Stimulated activated CD8-positive, alpha-beta memory T cell treated with anti-CD3 and anti-CD28 coated beads, Interleukin-2, amount 100 ng/mL, for 48 hours (primary cell): ENCODE measurements at regions not wholly inside any gene's neighbourhood (a gene's known extent, or its start where the extent isn't known, plus 50 kb on each side); places are given as distances from the start of the nearest gene placed in this dataset.

ENCODE experiments used
- DNase-seq, 2 donors: peaks; one replicate each; pipeline ENCODE4 v3.0.0-alpha.2; 2020; ENCODE audit warnings: low read depth in 2 of 2

DNA sequence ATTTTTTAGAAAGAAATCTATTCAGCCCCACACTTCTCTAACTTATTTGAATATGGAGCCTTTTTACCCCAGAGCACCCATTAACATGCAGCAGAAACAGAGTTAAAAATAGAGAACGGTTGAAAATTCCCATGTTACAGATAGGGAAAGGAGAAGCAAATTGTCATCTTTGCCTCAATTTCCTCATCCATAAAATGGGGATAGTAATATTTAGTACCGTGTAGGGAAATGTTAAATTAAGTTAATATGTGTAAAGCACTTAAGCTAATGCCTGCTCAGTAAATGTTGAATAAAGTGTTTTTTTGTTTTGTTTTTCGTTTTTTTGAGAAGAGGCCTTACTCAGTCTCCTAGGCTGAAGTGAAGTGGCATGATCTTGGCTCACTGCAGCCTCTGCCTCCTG, 50.3 kb downstream of the NAV1 start:
- DNase-seq = no peak

DNA sequence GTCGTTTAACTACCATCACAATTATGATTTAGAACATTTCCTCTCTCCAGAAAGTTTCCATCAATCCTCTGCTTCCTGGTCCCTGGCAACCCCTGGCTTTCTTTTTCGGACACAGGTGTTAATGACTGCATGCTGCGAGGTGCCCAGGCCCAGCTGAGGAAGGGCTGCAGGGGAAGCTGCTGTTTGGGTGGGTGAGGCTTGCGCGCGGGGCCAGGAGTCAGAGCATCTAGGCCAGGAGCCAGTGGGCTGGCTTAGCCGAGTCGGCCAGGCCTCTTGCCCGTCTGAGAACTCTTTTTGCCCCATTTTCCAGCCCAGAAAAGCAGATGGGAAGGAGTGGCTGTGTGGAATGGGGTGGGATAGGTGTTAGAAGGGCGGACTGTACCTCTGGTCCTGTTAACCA, 51.5 kb downstream of the NAV1 start:
- DNase-seq = no peak

DNA sequence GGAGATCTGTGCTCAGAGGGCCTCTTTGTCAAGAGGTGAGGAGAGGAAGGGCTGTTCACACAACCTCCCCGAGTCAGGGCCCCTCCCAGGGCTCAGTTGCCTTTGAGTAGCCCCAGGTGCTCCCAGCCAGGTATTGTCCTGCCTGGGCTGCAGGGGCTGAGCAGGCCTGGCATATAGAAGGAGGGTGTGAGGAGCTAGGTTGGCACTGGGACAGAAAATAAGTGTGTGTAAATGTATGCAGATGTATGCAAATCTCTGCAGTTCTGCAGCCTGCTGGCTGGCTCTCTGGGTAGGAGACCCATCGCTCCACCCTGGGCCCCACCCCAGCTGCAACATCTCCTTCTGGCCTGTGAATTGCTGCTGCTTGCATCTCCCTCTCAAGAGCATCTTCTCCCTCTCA, 52.4 kb downstream of the NAV1 start:
- DNase-seq = no peak

DNA sequence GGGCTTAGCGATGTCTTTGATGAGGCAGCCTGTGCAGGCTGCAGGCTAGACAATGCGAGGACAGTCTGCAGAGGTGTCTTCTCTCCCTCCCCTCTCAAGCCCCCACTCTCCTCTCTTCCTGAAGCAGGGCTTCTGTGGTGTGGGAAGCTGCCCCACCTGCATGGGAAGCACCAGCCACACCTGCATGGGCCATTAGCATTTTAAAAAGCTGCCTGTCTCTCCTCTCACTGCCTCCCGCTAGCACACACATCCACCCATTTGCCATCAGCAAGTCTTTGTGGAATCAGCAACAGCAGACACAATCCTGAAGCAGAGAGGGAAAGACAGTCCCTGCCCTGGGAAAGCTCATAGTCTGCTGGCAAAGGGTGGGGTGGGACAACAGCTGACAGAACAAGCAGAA, 53.1 kb downstream of the NAV1 start:
- no peak for DNase-seq

DNA sequence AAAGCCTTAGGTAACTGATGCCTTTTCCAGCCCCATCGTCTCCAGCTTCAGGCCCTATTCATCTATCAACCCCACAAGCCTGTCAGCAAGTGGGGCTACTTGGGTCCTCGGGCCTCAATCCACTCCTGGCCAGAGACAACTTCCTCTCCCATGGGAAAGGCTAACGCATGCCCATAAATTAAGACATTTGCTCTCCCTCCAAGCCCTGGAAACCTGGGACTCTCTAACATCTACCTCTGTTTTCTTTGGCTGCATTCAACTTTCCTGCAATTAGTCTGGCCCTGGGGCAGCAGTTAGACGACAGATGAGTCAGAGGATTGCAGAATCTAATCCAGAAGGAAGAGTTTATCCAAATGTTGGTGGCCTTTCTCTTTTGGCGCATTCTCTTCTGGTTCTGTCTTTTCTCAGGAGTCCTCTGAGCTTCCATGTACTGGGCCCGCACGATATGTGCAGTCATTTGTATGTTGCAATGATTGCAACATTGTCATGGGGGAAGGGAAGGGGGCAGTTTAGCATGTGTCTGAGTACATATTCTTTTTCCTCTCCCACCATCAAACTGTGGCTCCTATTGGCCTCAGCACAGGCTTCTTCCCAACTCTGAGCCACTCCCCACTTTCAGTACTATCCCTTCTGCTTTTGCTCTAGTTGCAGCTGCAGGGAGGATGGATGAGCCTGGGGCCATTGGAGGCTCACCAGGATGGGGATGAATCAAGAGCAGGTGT, 54.4 kb downstream of the NAV1 start:
- DNase-seq = no peak

DNA sequence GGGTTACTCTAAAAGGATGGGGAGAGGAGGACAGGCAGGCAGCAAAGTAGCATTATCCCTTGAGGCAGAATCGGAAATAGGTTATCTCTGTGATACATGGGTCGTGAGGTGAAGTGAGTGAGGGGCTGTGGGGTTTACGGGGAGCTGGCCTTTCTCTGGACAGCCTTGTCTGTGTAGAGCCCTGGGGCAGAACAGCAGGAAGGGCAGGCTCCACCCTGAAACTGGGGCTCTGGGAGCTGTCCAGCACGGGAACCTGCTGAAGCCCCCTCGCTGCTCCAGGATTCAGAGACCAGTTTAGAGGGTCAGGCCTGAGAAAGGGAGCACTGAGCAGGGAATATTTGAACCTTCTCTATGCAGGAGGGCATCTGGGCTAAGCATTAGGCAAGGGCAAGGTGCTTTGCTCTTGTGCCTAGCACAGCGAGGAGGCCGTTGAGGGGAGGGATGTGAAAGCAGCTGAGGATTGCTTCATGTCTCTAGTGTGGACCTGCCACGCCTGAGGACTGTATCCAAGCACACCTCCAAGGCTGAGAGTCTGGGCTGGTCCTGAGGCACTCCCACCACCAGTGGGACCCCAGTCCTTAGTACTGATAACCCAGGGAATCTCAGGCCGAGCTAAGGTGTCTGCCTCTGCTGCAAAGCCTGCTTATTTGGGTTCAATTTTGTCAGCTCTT, 55.8 kb downstream of the NAV1 start:
- no peak for DNase-seq

DNA sequence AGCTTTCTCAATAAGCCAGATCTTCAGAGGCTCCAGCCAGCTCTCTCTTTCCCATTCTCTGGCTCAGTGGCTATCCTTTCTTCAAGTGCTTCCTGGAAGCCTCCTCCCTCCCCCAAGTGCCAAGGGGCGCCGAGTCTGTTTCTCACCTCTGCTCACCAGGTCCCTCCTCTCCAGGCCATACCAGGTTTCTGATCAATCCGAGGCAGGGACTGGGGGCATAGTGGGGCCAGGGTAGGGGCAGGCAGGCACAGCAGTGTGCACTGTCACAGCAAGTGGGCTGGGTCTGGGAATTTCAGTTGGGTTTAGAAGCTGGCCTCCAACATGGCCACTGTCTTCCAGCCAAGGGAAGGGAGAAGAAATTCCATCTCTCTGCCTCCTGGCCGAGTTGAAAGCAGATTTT, 56.5 kb downstream of the NAV1 start:
- no peak for DNase-seq

DNA sequence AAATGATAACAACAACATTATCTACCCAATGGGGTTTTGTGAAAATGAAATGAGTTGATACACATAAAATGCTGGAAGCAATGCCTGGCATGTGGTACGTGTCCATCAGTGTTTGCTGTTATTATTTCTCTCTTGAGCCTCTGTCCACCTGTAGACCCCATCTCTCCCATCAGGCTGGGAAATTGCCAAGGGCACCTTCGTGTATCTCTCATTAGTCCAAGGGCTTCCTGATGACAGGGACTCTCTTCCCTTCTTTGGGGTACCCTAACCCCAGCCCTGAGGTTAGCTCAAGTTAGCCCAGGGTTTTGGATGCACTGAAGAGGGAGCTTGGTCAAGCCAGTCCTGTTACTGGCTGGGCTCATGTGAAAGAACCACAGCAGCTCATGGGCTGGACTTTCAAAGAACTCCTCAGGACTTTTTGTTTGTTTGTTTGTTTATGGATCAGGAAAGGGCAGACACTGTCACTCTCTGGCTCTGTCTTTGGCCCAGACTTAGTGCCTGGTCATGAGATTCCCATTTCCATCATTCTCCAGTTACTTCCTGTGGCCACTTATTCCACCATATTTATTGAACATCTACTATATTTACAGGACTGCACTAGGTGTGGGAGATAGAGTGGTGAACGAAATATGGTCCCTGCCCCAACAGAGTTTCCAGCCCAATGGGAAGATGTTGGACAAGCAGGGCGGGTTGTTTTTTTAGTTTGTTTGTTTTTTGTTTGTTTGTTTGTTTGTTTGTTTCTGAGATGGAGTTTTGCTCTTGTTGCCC, 57.4 kb downstream of the NAV1 start:
- DNase-seq = no peak

DNA sequence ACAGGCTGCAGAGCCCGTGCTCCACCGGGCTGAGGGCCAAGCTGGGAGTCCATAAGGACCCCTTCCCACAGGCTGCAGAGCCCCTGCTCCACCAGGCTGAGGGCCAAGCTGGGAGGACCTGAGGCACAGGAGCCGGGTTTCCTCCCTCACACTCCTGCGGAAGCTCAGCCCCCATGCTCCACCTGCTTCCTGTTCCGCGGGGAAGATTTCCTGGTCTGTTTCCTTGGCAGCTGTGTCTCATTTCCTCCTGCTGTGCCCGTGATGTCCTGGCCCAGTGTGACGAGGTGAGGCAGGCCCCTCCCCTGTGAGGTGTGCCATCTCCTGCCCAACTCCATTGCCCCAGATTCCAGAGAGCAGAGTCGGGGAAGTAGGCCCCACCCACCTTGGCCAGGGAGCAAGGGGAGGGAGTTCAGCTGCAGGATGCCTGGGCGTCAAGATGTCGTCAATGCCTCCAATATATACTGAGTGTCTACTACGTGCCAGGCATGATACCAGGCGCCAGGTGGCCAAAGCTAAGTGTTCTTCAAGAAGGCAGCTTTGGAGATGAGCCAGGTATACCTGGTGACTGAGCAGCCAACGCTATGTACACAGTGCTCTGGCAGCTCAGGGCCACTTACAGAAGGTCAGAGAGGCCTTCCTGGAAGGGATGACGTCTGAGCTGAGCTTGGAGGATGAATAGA, 58.8 kb downstream of the NAV1 start:
- DNase-seq = no peak

DNA sequence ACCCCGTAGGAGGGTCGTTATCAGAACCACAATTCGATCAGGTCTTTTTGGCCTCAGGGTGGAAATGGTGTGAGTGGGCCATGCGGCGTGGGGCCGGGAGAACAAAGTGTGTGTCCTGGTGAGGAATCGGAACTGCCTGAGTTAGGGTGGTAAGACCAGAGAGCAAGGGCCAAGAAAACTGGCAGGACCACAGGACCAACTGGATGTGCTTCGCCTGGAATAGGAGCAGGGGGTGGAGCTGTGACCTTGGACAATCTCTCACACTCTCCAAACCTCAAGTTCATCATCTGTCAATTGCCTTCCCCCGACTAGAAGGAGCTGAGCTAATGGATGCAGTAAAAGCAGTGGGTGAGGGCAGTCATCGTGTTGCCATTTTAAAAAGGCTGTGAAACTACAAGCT, 59.5 kb downstream of the NAV1 start:
- DNase-seq = no peak

DNA sequence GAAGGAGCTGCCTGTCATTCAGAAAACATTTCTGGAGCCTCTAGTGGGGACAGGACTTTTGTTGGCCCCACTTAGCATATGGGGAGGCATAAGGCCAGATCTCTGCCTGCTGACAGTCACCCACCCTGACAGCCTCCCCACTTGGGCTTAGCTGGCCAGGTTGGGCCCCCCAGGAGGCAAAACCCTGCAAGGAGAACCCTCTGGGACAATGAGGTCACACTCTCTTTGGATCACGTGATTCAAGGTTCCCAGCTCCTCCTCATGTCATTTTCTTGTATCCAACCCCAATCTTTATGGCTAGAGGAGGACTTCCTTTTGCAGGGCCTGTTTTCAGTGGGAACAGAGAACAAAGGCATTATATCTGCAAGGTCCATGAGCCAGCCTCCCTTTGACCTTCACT, 60.0 kb downstream of the NAV1 start:
- DNase-seq = no peak

DNA sequence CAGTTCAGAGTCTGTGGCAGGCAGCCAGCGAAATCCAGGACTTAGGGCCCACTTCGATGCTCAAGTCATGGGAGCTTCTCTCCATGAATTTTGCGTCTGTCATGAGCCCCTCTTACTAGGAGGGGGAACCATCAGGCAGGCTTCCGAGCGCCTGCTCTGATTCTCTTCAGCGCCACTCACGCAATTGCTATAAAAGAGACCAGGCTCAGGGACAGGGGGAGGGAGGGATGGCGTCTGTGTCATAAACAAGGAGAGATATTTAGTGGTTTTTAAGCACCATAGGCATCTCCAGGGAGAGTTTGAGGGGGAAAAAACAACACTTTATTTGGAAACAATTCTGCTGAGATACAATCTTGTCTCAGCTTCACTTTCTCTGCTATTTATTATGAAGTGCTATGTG, 60.6 kb downstream of the NAV1 start:
- no peak for DNase-seq

DNA sequence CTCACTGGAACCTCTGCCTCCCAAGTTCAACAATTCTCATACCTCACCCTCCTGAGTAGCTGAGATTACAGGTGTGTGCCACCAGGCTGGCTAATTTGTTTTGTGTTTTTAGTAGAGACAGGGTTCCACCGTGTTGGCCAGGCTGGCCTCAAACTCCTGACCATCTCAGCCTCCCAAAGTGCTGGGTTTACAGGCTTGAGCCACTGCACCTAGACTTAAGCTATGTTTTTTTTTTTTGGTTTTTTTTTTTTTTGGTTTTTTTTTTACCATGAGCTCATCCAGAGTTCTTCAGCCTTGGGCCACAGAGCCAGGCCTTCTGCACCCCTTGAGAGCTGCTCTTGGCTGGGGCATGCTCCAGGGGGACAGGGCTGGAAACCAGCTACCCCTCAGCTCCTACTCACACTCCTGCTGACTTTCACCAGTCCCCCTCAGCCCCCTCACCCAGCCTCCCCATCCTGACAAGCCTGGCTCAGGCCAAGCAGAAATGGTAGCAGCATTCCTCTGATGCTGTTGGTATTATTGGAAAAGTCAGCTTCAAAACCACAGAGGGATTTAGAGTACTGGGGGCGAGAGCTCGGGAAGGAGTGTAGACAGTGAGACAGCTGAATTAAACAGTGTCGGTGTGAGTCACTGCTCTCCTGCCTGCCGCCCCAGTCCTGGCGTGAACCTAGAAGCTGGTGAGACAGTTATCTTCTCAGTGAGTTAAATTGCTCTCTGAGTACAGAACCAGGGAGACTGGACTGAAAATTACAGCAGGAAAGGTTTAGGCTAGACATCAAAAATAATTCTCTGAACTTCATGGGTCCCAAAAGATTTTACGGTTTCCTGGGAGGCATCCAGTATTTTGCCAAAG, 63.7 kb downstream of the NAV1 start:
- no peak for DNase-seq

DNA sequence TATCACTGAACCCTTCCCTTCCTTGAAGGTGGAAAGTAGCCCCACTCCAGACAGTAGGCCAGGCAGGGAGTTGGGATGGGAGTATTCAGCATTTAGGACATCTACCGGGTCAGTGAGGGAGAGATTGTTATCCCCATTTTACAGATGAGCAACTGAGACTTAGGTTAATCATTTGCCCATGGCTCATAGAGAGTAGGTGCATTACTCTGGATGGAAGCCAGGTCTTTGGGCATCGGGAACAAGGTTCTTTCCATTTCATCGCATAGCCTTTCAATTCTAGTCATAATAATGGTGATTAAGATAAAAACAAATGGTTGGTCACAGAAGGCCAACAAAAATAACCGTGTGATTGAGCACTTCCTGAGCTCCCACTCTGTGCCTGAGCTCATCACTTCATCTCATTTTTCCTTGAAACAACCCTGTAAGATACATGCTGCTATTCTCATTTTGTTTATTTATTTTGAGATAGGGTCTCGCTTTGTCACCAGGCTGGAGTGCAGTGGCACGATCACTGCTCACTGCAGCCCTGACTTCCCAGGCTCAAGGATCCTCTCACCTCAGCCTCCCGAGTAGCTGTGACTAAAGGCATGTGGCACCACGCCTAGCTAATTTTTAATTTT, 64.8 kb downstream of the NAV1 start:
- no peak for DNase-seq

DNA sequence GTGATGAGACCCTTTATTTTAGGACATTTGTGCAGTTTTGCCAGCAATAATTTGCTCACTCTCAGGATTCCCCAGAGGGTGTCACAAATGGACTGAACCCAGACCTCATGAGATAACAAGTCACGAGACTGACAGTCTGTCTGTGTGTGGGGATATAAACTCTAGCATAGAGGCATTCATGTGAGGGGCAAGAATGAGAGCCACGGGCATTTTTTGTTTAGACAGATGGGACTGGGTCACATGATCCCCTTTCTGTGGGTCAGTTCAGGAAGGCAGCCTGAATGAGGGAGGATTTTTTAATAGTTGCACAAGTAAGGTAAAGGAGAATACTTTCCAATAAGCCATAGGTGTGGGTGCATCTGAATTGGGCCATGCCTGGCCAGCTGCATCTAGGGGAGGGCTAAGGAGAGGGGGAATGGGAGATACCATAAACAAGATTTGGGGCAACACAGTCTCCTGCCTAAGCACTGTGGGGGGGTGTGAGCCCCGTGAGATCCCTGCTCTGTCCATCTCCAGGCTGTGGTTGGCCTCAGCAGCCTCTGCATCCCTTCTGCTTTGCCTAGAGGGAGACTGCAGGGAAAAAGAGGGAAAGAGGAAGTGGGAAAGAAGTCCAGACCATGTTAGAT, 66.6 kb downstream of the NAV1 start:
- no peak for DNase-seq

DNA sequence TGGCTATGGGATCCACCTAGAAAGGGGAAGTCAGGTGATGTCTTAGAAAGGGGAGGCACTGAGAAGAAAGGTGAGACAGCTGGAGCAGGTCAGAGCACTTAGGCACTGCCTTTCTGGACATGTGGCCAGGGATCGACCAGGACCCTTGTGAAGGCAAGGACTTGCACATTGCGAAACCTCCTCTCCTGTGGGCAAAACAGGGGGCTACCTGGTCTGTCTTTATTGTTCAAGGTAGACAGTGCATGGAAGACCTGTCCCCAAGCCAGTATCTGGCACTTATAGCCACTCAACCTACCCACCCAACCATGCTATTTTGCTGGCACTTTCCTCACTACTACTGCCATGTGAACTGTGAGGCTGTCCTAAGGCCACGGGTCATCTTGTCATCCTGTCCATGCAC, 67.2 kb downstream of the NAV1 start:
- DNase-seq = no peak

DNA sequence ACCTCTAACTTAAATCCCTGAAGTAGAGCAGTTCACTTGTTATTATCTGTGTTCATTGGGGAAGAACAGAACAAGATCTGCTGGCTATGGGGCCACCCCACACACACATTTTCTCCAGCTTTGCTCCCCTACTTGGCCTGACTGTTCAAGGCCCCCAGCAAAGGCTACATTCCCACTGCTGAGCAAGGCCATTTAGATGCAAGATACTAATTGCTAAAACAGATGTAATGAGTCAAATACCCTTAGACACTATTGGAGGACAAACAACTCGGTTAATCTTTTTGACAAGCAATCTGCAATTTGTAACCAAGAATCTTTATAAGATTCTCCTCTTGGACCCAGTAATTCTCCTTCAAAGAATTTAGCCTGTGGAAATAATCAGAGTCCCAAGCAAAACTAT, 67.7 kb downstream of the NAV1 start:
- no peak for DNase-seq

DNA sequence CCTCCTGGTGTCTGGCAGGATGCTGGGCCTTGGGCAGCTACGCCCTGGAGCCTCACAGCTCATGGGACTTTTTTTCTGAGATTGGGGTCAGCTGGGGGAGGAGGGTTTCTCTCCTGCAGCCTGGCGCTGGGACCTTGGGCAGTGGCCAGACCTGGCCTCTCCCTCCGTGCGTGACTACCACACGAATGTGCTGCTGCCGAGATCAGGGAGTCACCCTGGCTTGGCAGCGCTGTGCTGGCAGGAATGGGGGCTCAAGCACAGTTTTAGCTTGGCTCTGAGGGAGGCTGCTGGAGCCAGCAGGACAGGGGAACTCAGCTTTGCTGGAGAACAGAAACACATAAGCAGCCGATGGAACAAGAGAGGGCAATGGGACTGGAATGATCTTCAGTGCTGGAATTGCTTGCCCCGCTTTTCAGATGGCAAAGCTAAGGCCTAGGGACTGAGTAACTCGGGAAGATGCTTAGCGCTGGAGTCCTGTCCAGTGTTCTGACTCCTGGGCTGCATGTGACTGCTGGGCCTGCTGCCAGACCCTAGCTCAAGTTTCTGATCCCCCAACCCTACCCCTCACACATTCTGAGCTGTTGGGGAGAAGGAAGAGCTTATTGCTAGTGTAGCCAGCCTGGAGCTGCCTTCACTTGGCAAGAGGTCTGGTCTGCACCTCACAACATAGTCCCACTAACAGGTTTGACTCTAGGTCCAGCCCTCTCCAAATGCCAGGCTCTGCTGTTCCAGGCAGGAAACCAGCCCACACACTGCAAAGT, 69.9 kb downstream of the NAV1 start:
- DNase-seq = no peak

DNA sequence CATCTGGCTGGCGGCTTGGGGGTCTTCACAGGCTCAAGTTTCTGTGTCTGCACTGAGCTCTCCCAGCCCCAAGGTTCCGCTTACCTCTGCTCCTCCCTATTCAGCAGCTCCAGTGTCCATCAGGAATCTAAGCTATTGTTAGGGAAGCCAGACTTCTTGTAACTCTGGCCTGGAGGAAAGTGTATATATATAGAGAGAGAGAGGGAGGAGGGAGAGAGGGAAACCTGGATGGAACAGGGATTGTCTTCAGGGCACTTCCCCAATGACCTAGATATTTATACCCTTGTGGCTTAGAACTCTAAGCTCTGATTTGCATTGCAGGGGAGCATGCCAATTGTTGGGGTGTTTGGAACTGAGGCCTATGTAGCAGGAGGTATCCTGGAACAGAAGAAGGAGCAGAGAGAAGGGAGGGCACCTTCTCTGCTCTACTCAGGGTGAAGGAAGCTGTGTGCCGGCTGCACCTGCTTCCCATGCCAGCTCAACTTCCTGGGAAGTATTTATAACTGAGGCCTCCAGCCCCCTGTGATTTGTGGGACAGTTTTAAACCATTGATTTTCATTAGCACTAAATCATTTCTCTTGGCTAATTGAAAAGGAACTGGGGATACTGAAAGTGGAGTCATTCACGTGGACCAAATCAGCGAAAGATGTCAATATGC, 70.9 kb downstream of the NAV1 start:
- no peak for DNase-seq
